Esophagus (tissue), 2 donors: ENCODE measurements at regions not wholly inside any gene's neighbourhood (a gene's known extent, or its start where the extent isn't known, plus 50 kb on each side); places are given as distances from the start of the nearest gene placed in this dataset.

ENCODE experiments used
- H3K27ac ChIP-seq, 2 donors: one replicate each; pipeline ENCODE4 v1.5.1; 2013; ENCODE audit warnings: low read depth in 2 of 2, mild to moderate bottlenecking in 2 of 2, inconsistent platforms in 1 of 2, low read length in 1 of 2, moderate library complexity in 1 of 2
- H3K27me3 ChIP-seq, 2 donors: one replicate each; pipeline ENCODE4 v1.6.1; 2013; ENCODE audit warnings: low read length in 2 of 2, control low read depth in 1 of 2, mild to moderate bottlenecking in 1 of 2; ENCODE audit not compliant: insufficient read depth in 2 of 2, control insufficient read depth in 1 of 2
- H3K36me3 ChIP-seq, 2 donors: one replicate each; pipeline ENCODE4 v1.6.1; 2013; ENCODE audit warnings: low read length in 1 of 2; ENCODE audit not compliant: control insufficient read depth in 2 of 2, insufficient read depth in 2 of 2
- H3K4me1 ChIP-seq, 2 donors: one replicate each; pipeline ENCODE4 v1.6.1; 2013; ENCODE audit warnings: low read length in 1 of 2; ENCODE audit not compliant: control insufficient read depth in 2 of 2, insufficient read depth in 2 of 2
- H3K4me3 ChIP-seq, 2 donors: one replicate each; pipeline ENCODE4 v1.5.1; 2013; ENCODE audit warnings: low read length in 2 of 2, mild to moderate bottlenecking in 2 of 2, low read depth in 1 of 2, moderate library complexity in 1 of 2
- H3K9me3 ChIP-seq, 2 donors: one replicate each; pipeline ENCODE4 v1.6.1; 2013; ENCODE audit warnings: mild to moderate bottlenecking in 2 of 2, low read depth in 1 of 2, low read length in 1 of 2, moderate library complexity in 1 of 2; ENCODE audit not compliant: control insufficient read depth in 2 of 2, insufficient read depth in 1 of 2
- WGBS, 2 donors: extraction: QIAGEN DNeasy Blood & Tissue Kit; methylation state at CpG; one replicate each; pipeline ENCODE4 v1.1.7; 2013; 5-methylcytosine and 5-hydroxymethylcytosine counted together
- donor health status: healthy with polysubstance abuse.
- donor health status: Bipolar disorder and iron deficiency.

DNA sequence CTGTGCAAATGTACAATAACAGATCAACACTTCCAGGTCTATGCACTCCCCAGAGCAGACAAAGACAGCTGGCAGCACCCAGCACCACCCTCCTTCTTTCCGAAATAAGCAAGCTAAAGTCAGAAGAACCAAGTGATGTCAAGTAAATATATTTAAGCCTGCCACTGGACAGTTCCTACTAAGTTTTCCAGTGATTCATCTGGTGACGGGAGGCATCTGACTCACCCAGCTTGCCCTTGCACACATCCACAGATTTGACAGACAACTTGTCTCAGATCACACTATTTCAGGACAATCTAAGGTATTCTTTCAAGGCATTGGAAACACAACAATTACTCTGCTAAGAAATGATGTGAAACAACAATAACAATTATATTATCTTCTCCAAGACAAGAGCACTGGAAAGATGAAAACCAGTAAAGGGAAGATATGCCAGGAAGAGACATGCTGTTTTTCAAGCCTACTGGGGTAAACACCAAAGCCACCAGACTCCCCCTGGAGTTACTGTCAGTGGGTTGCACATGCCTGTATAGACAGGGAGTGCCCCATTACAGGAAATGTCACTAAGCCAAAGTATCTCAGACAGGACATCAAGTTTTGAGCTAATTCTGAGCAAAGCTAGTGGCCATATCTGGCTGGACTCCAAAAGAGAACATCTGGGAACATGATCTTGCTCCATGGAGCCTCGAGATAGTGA lies 287.9 kb upstream of the KLHL29 start:
- Histone ChIP-seq H3K9me3 (no peaks in the 10 kb centered on the region), H3K4me3 (no peak overlapping the region), H3K4me1 (no peaks in the 10 kb centered on the region), H3K36me3 (no peaks in the 10 kb centered on the region), H3K27ac (no peak overlapping the region), H3K27me3 (no peaks in the 10 kb centered on the region)
- WGBS, 2 donors: 49 to 51% methylated on average over 3 of the region's 3 CpGs

DNA sequence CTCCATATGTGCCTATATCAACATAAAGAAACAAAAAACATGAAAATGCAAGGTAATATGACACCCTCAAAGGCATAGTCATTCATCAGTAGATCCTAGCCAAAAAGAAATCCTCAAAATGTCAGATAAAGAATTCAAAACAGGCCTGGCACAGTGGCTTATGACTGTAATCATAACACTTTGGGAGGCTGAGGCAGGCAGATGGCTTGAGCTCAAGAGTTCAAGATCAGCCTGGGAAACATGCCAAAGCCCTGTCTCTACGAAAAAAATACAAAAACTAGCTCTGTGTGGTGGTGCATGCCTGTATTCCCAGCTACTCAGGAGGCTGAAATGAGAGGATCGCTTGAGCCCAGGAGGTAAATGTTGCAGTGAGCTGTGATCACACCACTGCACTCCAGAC lies 284.6 kb upstream of the KLHL29 start:
- Histone ChIP-seq H3K4me1 (no peaks in the 10 kb centered on the region), H3K4me3 (no peak overlapping the region), H3K27me3 (no peaks in the 10 kb centered on the region), H3K36me3 (no peaks in the 10 kb centered on the region), H3K9me3 (no peaks in the 10 kb centered on the region), H3K27ac (no peak overlapping the region)
- WGBS, 2 donors: 59 to 62% methylated on average over 2 of the region's 2 CpGs

DNA sequence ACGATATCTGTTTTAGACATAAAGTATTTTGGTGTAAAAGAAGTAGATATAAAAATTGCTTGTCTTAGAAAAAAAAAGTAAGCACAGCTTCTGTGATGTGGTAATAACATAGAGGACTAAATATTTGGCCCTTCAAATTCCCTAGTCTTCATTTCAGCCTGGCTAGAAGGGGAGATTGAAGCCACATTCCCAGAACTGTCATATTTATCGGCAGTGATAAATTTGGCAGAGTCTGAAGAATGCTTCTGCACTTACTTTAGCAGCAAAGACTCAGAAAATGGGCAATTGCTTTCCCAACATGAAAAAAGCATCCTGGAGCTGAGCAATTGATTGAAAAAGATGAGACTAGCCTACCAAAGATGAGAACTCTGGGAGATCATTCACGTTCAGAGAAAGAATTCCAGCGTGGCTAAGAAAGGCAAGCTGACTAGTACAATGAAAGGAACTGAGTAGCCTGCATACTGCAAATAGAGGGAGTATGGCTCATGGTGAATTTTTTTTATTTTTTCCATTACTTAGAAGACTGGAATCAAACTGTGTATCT lies 278.7 kb upstream of the KLHL29 start:
- WGBS, 2 donors: 67 to 74% methylated on average over 4 of the region's 4 CpGs

DNA sequence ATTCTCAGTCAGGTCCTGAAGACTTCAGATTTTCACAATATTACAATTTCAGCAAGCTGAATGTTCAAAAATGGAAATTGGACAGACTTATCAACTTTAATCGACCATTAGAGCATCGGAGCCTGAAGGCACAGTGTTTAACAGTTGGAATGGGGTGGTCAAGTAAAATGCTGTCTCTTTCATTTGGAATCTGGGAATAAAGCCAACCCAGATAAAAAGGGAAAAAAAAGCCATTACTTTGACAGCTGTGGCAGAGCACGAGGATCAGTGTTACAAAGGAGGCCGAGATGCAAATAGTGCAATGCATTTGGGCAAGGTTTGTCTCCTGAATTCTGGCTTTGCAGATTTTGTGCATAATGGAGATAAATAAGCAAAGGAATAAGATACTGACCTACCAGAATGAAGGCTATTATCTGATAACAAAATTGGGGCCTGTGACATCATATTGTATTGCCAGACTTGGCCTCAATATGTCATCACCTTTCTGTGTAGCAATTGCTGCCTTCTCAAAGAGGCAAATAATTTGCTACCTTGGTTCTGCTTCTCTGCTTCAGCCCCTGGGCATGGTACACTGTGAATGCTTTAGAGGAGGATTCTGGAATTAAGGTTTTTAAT lies 277.5 kb upstream of the KLHL29 start:
- H3K9me3 ChIP-seq: no peaks in the 10 kb centered on the region
- H3K4me3 ChIP-seq: no peak overlapping the region
- no peak overlapping the region for H3K27ac ChIP-seq
- 63 to 65% methylated on average over 4 of the region's 4 CpGs for WGBS, 2 donors
- no peaks in the 10 kb centered on the region for H3K36me3 ChIP-seq
- H3K4me1 ChIP-seq: no peaks in the 10 kb centered on the region
- H3K27me3 ChIP-seq: no peaks in the 10 kb centered on the region

More for the DNA sequence above, 278.7 kb upstream of the KLHL29 start:
- H3K36me3 ChIP-seq: no peaks in the 10 kb centered on the region
- H3K27me3 ChIP-seq: no peaks in the 10 kb centered on the region
- H3K4me1 ChIP-seq: no peaks in the 10 kb centered on the region
- H3K4me3 ChIP-seq: no peak overlapping the region
- H3K27ac ChIP-seq: no peak overlapping the region
- H3K9me3 ChIP-seq: no peaks in the 10 kb centered on the region

DNA sequence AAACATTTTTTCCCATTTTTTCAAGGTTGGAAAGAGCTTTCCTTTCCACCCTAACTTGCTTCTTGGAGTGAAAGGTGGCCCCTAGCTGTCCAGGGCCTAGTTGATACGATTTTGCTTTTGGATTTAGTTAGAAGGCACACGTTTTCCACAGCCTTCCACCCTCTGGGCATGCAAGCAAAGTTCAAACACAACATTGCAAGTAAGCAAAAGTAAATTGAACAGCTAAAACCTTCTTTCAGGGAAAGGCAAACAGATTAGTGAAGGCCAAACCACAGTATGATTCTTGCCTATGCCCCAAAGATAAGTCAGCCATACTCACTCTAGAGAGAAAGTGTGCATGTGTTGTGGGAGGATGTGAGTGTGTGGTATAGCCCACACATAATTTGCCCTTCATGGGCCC lies 273.7 kb upstream of the KLHL29 start:
- Histone ChIP-seq H3K36me3 (no peaks in the 10 kb centered on the region), H3K27ac (no peak overlapping the region), H3K4me1 (no peaks in the 10 kb centered on the region), H3K9me3 (no peaks in the 10 kb centered on the region), H3K27me3 (no peaks in the 10 kb centered on the region), H3K4me3 (no peak overlapping the region)
- 37 to 47% methylated on average over 2 of the region's 2 CpGs for WGBS, 2 donors

DNA sequence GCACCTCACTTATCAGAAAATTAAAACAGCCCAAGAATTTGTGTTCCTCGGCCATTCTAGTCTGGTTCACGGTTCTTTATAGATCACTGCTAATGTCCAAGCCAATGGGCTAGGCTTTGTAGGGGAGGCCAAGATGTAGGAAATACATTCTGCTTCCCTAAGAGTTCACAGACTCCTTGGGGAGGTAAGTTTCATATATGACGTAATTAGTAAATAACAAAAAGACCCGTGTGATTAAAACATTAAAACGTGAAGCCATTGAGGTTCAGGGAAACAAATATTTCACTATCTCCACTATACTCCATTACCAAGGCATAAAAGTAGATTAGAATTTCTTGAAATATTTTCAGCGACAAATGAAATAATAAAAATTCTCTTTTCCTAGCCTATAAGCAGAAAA lies 272.5 kb upstream of the KLHL29 start:
- Histone ChIP-seq H3K4me3 (no peak overlapping the region), H3K36me3 (no peaks in the 10 kb centered on the region), H3K4me1 (no peaks in the 10 kb centered on the region), H3K27me3 (no peaks in the 10 kb centered on the region), H3K27ac (no peak overlapping the region), H3K9me3 (no peaks in the 10 kb centered on the region)
- WGBS, 2 donors: 91% methylated on average over 6 of the region's 6 CpGs

DNA sequence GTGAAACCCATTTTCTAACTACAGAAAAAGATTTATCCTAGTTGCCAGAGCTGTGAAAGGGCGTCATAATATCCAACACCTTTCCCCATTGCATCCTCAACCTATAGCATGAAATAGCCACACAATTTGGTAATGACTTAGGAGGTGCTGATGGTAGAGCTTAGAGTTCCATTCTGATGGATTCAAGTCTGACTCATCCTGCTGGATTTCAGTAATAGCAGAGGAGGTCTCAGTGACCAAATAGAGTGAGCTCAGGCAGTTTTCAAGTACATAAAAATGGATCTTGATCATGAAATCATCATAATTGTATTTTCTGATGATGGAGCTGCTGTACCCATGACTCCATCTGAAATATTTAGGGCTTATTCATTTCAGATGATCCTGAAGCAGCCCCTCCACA lies 270.7 kb upstream of the KLHL29 start:
- Histone ChIP-seq H3K27me3 (no peaks in the 10 kb centered on the region), H3K9me3 (no peaks in the 10 kb centered on the region), H3K4me1 (no peaks in the 10 kb centered on the region), H3K4me3 (no peak overlapping the region), H3K36me3 (no peaks in the 10 kb centered on the region), H3K27ac (no peak overlapping the region)
- WGBS, 2 donors: 54 to 71% methylated on average over 1 of the region's 1 CpG

DNA sequence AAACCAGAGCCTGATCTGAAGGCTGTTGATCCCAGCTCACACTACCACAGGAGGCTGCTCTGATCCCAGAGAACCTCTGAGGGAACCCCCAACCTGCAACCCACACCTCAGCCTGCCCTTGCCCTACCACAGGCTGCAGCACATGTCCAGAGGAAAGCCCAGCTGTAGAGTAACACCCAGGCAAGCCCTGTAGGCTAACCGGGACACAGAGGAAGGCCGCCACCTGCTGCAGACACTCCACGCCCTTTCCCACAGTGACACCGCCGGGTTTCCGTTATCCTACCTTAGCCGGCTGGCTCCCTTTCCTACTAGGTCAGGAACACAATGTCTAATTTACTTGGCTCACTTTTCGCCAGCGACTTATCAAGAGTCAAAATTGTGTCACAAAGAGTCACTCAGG lies 266.7 kb upstream of the KLHL29 start:
- H3K4me1 ChIP-seq: no peaks in the 10 kb centered on the region
- no peak overlapping the region for H3K4me3 ChIP-seq
- no peaks in the 10 kb centered on the region for H3K36me3 ChIP-seq
- 91 to 94% methylated on average over 9 of the region's 9 CpGs for WGBS, 2 donors
- no peak overlapping the region for H3K27ac ChIP-seq
- H3K27me3 ChIP-seq: no peaks in the 10 kb centered on the region
- no peaks in the 10 kb centered on the region for H3K9me3 ChIP-seq

DNA sequence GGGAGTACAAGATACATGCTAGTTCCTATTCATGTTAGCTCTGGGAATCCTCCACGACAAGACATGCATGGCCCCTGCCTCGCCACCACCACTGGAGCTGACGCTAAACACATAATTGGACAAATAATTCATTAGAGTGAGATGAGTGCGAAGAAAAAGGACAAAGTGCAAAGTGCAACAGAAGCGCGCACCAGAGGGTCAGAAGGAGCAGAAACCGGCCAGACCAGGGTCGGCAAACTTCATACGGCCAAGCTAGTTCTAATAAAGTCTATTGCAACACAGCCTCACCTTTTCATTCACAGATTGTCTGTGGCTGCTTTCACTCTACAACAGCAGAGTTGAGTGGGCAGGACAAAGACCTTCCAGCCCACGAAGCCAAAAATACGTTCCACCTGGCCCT lies 266.1 kb upstream of the KLHL29 start:
- Histone ChIP-seq H3K27ac (no peak overlapping the region), H3K4me3 (no peak overlapping the region), H3K9me3 (no peaks in the 10 kb centered on the region), H3K4me1 (no peaks in the 10 kb centered on the region), H3K36me3 (no peaks in the 10 kb centered on the region), H3K27me3 (no peaks in the 10 kb centered on the region)
- 84 to 91% methylated on average over 11 of the region's 11 CpGs for WGBS, 2 donors

DNA sequence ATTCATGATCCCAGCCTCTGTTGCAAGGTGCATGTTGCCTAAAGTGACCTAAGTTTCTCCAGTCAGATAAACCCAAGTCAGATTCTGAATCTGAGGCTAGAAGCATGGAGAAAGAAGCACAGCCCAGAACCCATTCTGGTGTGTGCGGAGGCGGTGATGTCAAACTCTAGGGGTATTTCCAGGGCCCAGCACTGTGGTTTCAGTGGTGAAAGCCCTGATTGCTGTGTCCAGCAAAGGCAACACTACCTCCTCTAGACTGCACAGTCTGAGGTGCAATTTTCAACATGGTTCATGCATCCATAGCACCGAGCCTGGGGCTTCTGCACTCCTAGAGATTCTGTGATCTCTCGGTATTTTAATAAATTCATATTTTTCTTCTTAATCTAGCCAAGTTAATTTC lies 264.8 kb upstream of the KLHL29 start:
- 87 to 89% methylated on average over 4 of the region's 4 CpGs for WGBS, 2 donors
- no peak overlapping the region for H3K4me3 ChIP-seq
- H3K36me3 ChIP-seq: no peaks in the 10 kb centered on the region
- no peaks in the 10 kb centered on the region for H3K4me1 ChIP-seq
- H3K27me3 ChIP-seq: no peaks in the 10 kb centered on the region
- H3K9me3 ChIP-seq: no peaks in the 10 kb centered on the region
- H3K27ac ChIP-seq: no peak overlapping the region
